ENCODE measurements at regions not wholly inside any gene's neighbourhood (a gene's known extent, or its start where the extent isn't known, plus 50 kb on each side); places are given as distances from the start of the nearest gene placed in this dataset.

GRCh38 chr5:18105449-18105848, 471.2 kb downstream of the TAF11L14 start:
- DNase-seq (ENCODE audit: low spot score): no peak

- no peak for DNase-seq (ENCODE audit: low spot score)
Observed at GRCh38 chr5:18111906-18112465, 477.7 kb downstream of the TAF11L14 start.

GRCh38 chr5:18113721-18114120, 479.5 kb downstream of the TAF11L14 start:
- peak; percentile 32 for DNase-seq (ENCODE audit: low spot score)

- peak; percentile 26 for DNase-seq (ENCODE audit: low spot score)
Observed at GRCh38 chr5:18114151-18114757, 480.0 kb downstream of the TAF11L14 start.

- DNase-seq (ENCODE audit: low spot score): no peak
Observed at GRCh38 chr5:18117968-18118367, 483.7 kb downstream of the TAF11L14 start.

- no peak for DNase-seq (ENCODE audit: low spot score)
Observed at GRCh38 chr5:18119156-18119785, 485.0 kb downstream of the TAF11L14 start.

- no peak for DNase-seq (ENCODE audit: low spot score)
Observed at GRCh38 chr5:18141222-18141621, 507.0 kb downstream of the TAF11L14 start.

GRCh38 chr5:18142831-18143230, 508.6 kb downstream of the TAF11L14 start:
- no peak for DNase-seq (ENCODE audit: low spot score)

GRCh38 chr5:18152671-18153070, 518.4 kb downstream of the TAF11L14 start:
- DNase-seq (ENCODE audit: low spot score): no peak

GRCh38 chr5:18158166-18158565, 523.9 kb downstream of the TAF11L14 start:
- no peak for DNase-seq (ENCODE audit: low spot score)

GRCh38 chr5:18159331-18159730, 525.1 kb downstream of the TAF11L14 start:
- no peak for DNase-seq (ENCODE audit: low spot score)

GRCh38 chr5:18171684-18172083, 537.4 kb downstream of the TAF11L14 start:
- DNase-seq (ENCODE audit: low spot score): no peak

GRCh38 chr5:18179579-18179978, 545.3 kb downstream of the TAF11L14 start:
- no peak for DNase-seq (ENCODE audit: low spot score)

- DNase-seq (ENCODE audit: low spot score): no peak
Observed at GRCh38 chr5:18181575-18181974, 547.3 kb downstream of the TAF11L14 start.

- DNase-seq (ENCODE audit: low spot score): no peak
Observed at GRCh38 chr5:18195910-18196309, 561.6 kb downstream of the TAF11L14 start.

GRCh38 chr5:18197734-18198133, 563.5 kb downstream of the TAF11L14 start:
- DNase-seq (ENCODE audit: low spot score): no peak

- DNase-seq (ENCODE audit: low spot score): no peak
Observed at GRCh38 chr5:18202164-18202563, 567.9 kb downstream of the TAF11L14 start.

GRCh38 chr5:18203296-18203695, 569.0 kb downstream of the TAF11L14 start:
- no peak for DNase-seq (ENCODE audit: low spot score)

- DNase-seq (ENCODE audit: low spot score): no peak
Observed at GRCh38 chr5:18213666-18214065, 579.4 kb downstream of the TAF11L14 start.

- DNase-seq (ENCODE audit: low spot score): no peak
Observed at GRCh38 chr5:18216016-18216415, 581.8 kb downstream of the TAF11L14 start.

- DNase-seq (ENCODE audit: low spot score): no peak
Observed at GRCh38 chr5:18216729-18217128, 582.5 kb downstream of the TAF11L14 start.

- DNase-seq (ENCODE audit: low spot score): no peak
Observed at GRCh38 chr5:18219241-18219640, 585.0 kb downstream of the TAF11L14 start.

GRCh38 chr5:18220631-18221030, 586.4 kb downstream of the TAF11L14 start:
- no peak for DNase-seq (ENCODE audit: low spot score)

GRCh38 chr5:18236386-18236785, 602.1 kb downstream of the TAF11L14 start:
- no peak for DNase-seq (ENCODE audit: low spot score)
